Activated naive CD8-positive, alpha-beta T cell treated with anti-CD3 and anti-CD28 coated beads, Interleukin-2, amount 50 U/mL, for 24 hours (primary cell): ENCODE measurements at regions not wholly inside any gene's neighbourhood (a gene's known extent, or its start where the extent isn't known, plus 50 kb on each side); places are given as distances from the start of the nearest gene placed in this dataset.

Experiments used
- ATAC-seq: fragments of 150-1000 bp; cut with Tn5 transposase; one replicate; pipeline ENCODE4 v1.10.0; 2021
- DNase-seq: peaks from one replicate; pipeline ENCODE4 v3.0.0; 2021
- H3K27ac Mint-ChIP-seq: one replicate; pipeline ENCODE4 v1.8.0; 2021; ENCODE audit warnings: mild to moderate bottlenecking, mixed read lengths
- H3K27me3 Mint-ChIP-seq: one replicate; pipeline ENCODE4 v1.8.0; 2021; ENCODE audit warnings: mixed read lengths
- H3K36me3 Mint-ChIP-seq: one replicate; pipeline ENCODE4 v1.8.0; 2021; ENCODE audit warnings: low read depth, mixed read lengths
- H3K4me1 Mint-ChIP-seq: one replicate; pipeline ENCODE4 v1.8.0; 2021; ENCODE audit warnings: mixed read lengths
- H3K4me3 Mint-ChIP-seq: one replicate; pipeline ENCODE4 v1.8.0; 2021; ENCODE audit warnings: mild to moderate bottlenecking, moderate library complexity, mixed read lengths
- H3K9me3 Mint-ChIP-seq: one replicate; pipeline ENCODE4 v1.8.0; 2021; ENCODE audit warnings: mixed read lengths

- no peaks in the 10 kb centered on the region for H3K4me1 Mint-ChIP-seq
- H3K9me3 Mint-ChIP-seq: no peaks in the 10 kb centered on the region
- H3K27ac Mint-ChIP-seq: no peak overlapping the region
- ATAC-seq: no peak
- no peak for DNase-seq
- no peak overlapping the region for H3K4me3 Mint-ChIP-seq
- H3K27me3 Mint-ChIP-seq: no peaks in the 10 kb centered on the region
- H3K36me3 Mint-ChIP-seq: no peaks in the 10 kb centered on the region
Observed at GRCh38 chr1:226497991-226498639, 50.4 kb upstream of the STUM start.

- H3K9me3 Mint-ChIP-seq: no peaks in the 10 kb centered on the region
- ATAC-seq: no peak
- no peaks in the 10 kb centered on the region for H3K27me3 Mint-ChIP-seq
- H3K27ac Mint-ChIP-seq: no peak overlapping the region
- DNase-seq: no peak
- H3K36me3 Mint-ChIP-seq: no peaks in the 10 kb centered on the region
- H3K4me1 Mint-ChIP-seq: no peaks in the 10 kb centered on the region
- H3K4me3 Mint-ChIP-seq: no peak overlapping the region
Observed at GRCh38 chr1:226498640-226499008, 49.9 kb upstream of the STUM start.
